ENCODE measurements at regions not wholly inside any gene's neighbourhood (a gene's known extent, or its start where the extent isn't known, plus 50 kb on each side); places are given as distances from the start of the nearest gene placed in this dataset.
"Not testable (repeated sequence)": the region's sequence is repeated elsewhere in the genome, so short reads cannot be mapped to it uniquely, and the experiment has no call there.

- H3K4me3 ChIP-seq, result no peak overlapping the region
- no peaks in the 10 kb centered on the region for H3K4me1 ChIP-seq
- H3K36me3 ChIP-seq, result no peaks in the 10 kb centered on the region
- DNase-seq, result no peak
- TF ChIP-seq, protein P1, sequence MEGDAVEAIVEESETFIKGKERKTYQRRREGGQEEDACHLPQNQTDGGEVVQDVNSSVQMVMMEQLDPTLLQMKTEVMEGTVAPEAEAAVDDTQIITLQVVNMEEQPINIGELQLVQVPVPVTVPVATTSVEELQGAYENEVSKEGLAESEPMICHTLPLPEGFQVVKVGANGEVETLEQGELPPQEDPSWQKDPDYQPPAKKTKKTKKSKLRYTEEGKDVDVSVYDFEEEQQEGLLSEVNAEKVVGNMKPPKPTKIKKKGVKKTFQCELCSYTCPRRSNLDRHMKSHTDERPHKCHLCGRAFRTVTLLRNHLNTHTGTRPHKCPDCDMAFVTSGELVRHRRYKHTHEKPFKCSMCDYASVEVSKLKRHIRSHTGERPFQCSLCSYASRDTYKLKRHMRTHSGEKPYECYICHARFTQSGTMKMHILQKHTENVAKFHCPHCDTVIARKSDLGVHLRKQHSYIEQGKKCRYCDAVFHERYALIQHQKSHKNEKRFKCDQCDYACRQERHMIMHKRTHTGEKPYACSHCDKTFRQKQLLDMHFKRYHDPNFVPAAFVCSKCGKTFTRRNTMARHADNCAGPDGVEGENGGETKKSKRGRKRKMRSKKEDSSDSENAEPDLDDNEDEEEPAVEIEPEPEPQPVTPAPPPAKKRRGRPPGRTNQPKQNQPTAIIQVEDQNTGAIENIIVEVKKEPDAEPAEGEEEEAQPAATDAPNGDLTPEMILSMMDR (IDR thresholded peaks at IDR 0.05), result no peak
- TF ChIP-seq POLR2A (IDR thresholded peaks at IDR 0.05), result no peak
- no peaks in the 10 kb centered on the region for H3K27me3 ChIP-seq
- H3K27ac ChIP-seq, result no peak overlapping the region
- no peaks in the 10 kb centered on the region for H3K9me3 ChIP-seq
Observed at GRCh38 chr5:30469691-30470090, 723.8 kb upstream of the CDH6 start.

DNA sequence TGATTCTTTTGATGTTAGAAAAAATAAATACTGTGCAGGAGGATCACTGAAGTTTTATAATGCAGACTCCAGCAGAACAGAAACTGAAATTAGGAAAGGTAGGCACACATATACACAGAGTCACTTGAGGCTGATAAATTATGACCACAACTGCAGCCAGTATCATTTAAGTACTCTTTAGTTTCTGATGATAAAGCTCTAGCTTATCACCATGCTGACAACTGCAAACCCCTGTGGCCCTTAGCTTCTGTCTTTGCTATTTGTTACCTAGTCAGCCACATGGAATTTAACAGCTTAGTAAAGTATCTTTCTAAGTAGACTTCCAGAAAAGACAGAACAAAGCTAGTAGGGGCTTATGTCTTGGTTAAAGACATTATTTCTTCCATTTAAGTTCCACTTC lies 734.8 kb upstream of the CDH6 start:
- H3K27me3 ChIP-seq, result no peaks in the 10 kb centered on the region
- H3K4me3 ChIP-seq, result no peak overlapping the region
- no peak for DNase-seq
- H3K27ac ChIP-seq, result no peak overlapping the region
- no peaks in the 10 kb centered on the region for H3K36me3 ChIP-seq
- H3K4me1 ChIP-seq, result no peaks in the 10 kb centered on the region
- no peak for TF ChIP-seq POLR2A (IDR thresholded peaks at IDR 0.05)
- H3K9me3 ChIP-seq, result no peaks in the 10 kb centered on the region

DNA sequence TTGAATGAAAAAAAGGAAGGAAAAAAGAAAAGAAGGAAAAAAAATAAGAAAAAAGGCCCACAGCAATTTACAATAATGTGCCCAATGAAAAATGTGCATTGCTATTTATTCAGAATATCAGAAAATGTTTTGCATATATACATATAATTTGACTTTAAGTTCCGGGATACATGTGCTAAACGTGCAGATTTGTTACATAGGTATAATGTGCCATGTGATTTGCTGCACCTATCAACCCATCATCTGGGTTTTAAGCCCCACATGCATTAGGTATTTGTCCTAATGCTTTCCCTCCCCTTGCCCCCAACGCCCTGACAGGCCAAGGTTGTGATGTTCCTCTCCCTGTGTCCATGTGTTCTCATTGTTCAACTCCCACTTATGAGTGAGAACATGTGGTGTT lies 738.0 kb upstream of the CDH6 start:
- DNase-seq, H3K9me3 ChIP-seq, H3K4me1 ChIP-seq, H3K36me3 ChIP-seq, H3K4me3 ChIP-seq, H3K27me3 ChIP-seq, H3K27ac ChIP-seq: not testable (repeated sequence)

DNA sequence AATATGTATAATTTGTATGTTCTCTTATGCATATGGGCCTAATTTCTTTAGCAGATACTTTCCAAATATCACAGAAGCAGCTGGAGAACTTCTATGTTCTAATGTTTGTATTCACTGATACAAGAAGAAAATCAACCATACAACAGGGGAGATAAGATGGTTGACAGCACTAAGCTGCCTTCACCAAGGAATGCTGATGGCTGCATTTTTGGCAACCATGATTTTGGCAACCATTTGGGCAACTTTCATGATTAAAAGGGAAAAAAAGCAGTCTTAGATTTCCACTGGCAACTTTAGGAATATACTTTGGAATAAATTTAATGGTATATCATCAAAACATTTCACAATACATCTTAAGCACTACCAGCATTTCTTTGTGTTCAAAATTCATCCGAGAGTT lies 740.3 kb upstream of the CDH6 start:
- Histone ChIP-seq H3K4me3 (no peak overlapping the region), H3K9me3 (no peaks in the 10 kb centered on the region), H3K27me3 (no peaks in the 10 kb centered on the region), H3K4me1 (no peaks in the 10 kb centered on the region), H3K36me3 (no peaks in the 10 kb centered on the region), H3K27ac (no peak overlapping the region)
- no peak for TF ChIP-seq POLR2A (IDR thresholded peaks at IDR 0.05)
- TF ChIP-seq, protein P1 (IDR thresholded peaks at IDR 0.05), result no peak
- DNase-seq, result no peak

DNA sequence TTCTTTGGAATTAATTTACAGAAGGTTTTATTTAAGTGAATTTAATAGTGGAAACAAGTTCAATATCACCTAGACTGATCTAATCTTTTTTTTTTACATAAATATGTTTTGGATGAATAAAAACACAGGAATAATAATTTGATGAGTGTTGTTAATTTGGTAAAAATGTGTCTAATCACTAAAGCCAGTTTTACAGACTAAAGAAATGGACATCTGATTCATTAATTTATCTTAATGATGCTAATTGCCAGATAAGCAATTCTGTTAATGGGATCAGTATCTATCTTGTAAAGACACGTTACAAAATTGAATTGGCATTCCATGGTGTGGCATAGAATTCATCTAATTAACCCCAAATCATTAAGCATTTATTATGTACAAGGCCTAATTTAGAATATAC lies 743.3 kb upstream of the CDH6 start:
- Histone ChIP-seq H3K27ac (no peak overlapping the region), H3K9me3 (no peaks in the 10 kb centered on the region), H3K27me3 (no peaks in the 10 kb centered on the region), H3K36me3 (no peaks in the 10 kb centered on the region), H3K4me3 (no peak overlapping the region), H3K4me1 (no peaks in the 10 kb centered on the region)
- TF ChIP-seq, protein P1 (IDR thresholded peaks at IDR 0.05), result no peak
- no peak for DNase-seq

- TF ChIP-seq POLR2A (IDR thresholded peaks at IDR 0.05), result no peak
- TF ChIP-seq, protein P1 (IDR thresholded peaks at IDR 0.05), result no peak
Observed at GRCh38 chr5:30447431-30447830, 746.1 kb upstream of the CDH6 start.

GRCh38 chr5:30446456-30446855 lies 747.0 kb upstream of the CDH6 start:
- Histone ChIP-seq H3K27me3 (no peaks in the 10 kb centered on the region), H3K27ac (no peak overlapping the region), H3K9me3 (no peaks in the 10 kb centered on the region), H3K36me3 (no peaks in the 10 kb centered on the region), H3K4me3 (no peak overlapping the region), H3K4me1 (no peaks in the 10 kb centered on the region)
- no peak for DNase-seq
- TF ChIP-seq, protein P1 (IDR thresholded peaks at IDR 0.05), result no peak
- TF ChIP-seq POLR2A (IDR thresholded peaks at IDR 0.05), result no peak

More at GRCh38 chr5:30447431-30447830, 746.1 kb upstream of the CDH6 start:
- Histone ChIP-seq H3K27me3 (no peaks in the 10 kb centered on the region), H3K36me3 (no peaks in the 10 kb centered on the region), H3K4me1 (no peaks in the 10 kb centered on the region), H3K4me3 (no peak overlapping the region), H3K9me3 (no peaks in the 10 kb centered on the region), H3K27ac (no peak overlapping the region)
- DNase-seq, result no peak

All from Peyer's patch (tissue), 4 donors.